GM18520 (cell line): ENCODE measurements at regions not wholly inside any gene's neighbourhood (a gene's known extent, or its start where the extent isn't known, plus 50 kb on each side); places are given as distances from the start of the nearest gene placed in this dataset.
"Not testable (repeated sequence)": the region's sequence is repeated elsewhere in the genome, so short reads cannot be mapped to it uniquely, and the experiment has no call there.

Experiments
- ATAC-seq: cut with Tn5 transposase; IDR thresholded peaks from one replicate; pipeline ENCODE4 v1.9.1; 2021; ENCODE audit not compliant: unreplicated experiment

DNA sequence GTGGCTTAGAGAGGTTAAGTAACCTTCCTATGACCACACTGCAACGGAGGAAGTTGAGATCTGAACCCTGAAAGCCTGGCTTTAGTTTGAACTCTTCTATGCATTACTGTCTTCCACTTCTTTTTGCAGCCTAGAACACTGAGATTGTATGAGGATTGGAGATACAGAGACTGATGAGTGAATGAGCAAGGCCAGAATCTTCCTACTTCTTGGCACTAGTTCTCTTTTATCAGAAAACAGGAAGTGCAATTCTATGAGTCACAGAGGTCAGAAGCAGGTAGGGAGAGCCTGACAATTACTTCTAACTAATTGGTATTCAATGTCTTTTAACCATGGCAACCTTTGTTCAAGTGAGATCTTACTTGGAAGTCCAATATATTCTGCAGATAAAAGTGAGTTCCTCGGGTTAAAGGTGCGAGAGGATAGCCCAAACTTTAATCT lies 219.0 kb downstream of the SHQ1 start:
- ATAC-seq: peak; percentile 58

DNA sequence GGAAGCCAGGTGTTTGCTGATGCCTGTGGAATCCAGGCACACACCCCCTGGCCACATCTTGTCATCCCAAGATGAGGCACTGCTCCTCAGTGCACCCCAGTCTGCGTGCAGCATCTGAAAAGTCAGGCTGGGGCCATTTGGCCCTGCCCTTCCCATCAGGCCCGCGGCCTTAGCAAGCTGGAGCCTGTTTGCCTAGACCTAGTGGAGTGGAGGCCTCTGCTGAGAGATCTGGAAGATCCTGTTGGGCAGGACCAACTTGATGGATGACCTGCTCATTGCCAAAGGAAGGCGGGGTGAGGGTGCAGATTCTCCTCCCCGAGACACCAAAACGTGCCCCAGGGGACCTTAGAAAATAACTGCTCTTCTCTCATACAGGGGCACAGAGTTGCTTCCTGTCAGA lies 220.2 kb downstream of the SHQ1 start:
- ATAC-seq: no peak

DNA sequence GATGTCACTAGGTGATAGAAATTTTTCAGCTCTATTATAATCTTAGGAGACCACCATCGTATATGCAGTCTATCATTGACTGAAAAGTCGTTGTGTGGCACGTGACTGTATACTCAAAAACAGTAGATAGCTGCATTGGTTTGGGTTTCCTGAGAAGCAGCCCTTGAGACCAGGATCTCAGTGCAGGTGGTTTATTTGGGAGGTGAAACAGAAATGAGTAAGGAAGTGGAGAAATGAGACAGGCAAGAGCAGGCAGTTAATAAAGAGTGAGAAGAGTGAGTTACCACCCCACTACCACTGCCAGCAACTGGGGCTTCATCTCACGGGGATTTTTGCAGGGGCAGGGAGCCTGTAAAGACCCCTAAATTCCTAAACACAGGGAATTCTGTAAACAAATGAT lies 221.0 kb downstream of the SHQ1 start:
- ATAC-seq: no peak

DNA sequence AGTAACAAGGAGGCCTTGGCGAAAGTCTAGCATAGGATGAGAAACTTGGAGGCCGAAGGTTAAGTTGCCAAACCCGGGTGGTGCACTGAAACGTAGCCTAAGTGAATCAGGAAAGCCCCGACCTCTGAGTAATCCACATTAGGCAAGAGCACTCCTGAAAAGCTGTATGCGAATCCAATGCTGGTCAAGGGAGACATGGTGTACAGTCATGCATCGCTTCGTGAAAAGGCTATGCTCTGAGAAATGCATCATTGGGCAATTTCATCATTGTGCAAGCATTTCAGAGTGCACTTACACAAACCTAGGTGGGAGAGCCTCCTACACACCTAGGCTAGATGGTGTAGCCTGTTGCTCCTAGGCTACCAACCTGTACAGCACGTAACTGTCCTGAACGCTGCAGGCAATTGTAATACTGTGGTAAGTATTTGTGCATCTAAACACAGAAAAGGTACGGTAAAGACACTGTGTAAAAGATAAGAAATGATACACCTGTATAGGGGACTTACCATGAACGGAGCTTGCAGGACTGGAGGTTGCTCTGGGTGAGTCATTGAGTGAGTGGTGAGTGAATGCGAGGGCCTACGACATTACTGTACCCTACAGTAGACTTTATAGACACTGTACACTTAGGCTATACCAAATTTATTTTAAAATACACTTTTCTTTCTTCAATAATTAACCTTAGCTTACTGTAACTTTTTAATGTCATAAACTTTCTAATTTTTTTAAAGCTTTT lies 222.5 kb downstream of the SHQ1 start:
- no peak for ATAC-seq

DNA sequence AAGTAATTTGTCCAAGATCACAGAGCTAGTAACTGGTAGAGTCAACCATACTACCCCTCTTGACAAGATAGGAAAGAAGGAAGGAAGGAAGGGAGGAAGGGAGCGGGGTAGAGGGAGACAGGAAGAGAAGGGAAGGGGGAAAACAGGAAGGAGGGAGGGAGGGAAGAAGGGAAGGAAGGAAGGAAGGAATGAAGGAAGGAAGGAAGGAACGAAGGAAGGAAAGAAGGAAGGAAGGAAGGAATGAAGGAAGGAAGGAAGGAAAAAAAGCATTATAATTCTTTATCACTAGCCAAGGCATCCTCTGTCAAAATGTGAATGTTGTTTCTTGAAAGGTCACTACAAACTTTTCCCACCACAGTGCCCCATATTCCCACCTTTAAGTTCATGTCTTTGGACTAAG lies 223.6 kb downstream of the SHQ1 start:
- no peak for ATAC-seq

DNA sequence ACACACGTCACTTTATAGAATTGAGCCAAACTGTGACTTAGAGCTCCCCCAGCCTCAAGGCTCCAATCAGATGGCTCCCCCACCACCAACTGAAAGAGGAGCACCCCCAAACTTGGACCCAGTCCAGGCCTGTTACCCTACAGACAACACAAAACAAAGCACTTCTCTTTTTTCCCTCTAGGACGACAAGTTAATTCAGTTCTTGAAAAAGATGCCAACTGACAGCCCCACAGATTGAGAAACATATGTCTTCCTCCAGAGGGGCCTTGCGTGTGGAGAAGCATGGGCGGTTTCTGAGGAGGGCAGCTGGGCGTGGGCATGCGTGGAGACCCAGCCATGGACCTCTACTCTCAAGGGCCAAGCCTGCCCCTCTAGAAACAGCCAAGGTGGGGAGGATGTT lies 229.5 kb downstream of the SHQ1 start:
- no peak for ATAC-seq

DNA sequence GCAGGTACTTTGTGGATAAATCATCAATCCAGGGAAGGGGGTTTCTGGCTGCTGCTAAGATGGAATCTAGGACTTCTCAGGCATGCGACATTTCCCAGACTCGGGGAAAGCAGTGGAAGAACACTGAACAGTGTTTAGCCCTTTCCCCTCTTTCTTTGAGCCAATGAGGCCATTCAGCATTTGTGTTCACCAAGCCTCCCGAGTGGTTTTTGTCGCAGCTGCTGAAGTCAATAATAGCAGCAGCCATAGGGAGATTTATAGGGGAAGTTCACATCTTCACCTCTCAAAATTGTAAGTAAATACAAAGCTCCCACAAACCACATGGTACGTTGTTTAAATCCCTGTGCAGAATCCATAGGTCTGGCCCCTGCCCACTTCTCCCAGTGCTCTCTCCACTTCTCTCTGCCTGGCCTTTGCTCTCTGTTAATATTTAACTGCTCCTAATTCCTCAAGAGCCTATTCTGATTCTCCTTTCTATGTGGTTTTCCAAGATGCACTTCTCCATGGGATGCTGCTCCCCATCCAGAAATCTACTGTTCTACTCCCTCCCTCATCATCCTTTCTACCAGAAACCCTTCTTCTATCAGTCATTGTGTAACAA lies 230.7 kb downstream of the SHQ1 start:
- ATAC-seq: no peak

DNA sequence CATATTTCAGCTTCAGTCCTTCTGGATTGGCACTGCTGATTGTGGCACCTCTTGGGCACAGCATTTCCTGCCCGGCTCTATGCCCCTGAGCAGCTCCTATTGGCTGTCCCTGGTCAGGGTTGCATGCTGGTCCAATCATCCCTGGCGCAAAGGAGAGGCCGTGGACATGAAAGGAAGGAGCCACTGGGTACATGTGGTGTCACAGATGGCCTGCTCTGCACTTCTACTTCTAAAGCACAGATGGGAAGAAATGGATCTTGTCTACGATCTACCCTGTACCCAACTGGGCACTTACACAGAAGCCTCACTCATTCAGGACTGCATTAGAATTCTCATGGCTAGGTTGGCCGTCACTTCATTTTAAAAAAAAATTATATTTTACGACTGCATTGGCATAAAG lies 232.5 kb downstream of the SHQ1 start:
- ATAC-seq: no peak

DNA sequence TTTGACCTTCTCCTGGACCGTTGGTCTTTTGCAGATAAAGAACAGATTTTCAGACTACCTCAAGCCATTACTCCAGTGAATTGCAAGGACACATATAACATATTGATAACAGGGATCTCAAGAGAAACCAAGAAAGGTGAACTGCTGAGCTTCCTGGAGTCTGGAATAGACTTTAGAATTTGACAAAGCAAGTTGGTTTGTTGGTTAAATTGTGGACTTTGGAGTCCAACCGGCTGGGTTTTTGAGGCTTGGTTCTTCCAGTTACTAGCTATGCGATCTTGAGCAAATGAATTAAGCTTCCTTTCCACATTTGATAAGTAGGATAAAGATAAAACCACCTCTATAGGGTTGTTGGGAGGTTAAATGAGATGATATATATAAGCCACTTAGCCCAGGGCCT lies 233.1 kb downstream of the SHQ1 start:
- no peak for ATAC-seq

DNA sequence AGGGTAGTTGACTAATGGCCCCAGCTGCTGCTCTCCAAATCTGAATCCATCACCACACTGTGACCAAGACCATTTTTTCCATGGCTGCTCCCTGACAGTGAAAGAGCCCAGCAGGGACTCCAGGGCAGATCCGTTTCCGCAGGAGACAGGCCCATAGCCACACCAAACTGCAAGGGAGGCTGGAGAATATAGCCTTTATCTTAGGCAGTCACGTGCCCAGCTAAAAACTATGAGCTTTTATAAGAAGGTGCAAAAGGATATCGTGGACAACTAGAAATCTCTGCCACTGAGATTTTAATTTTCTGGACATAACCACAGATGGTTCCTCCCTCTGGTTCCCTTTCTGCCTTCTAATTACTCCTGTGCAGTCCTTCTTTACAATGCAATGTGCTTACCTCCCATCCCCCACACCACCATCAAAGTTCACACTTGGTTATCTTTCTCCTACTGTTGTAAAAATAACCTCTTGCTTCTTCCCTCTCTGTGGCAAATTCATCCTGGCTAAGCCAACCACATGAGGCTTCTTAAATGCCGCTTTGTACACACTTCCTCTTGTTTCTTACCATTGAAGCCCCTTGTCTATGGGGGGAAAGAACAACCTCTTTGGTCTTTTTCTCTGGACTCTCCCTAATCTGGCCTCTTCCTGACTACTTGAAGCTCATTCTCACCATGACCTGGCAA lies 233.7 kb downstream of the SHQ1 start:
- no peak for ATAC-seq

DNA sequence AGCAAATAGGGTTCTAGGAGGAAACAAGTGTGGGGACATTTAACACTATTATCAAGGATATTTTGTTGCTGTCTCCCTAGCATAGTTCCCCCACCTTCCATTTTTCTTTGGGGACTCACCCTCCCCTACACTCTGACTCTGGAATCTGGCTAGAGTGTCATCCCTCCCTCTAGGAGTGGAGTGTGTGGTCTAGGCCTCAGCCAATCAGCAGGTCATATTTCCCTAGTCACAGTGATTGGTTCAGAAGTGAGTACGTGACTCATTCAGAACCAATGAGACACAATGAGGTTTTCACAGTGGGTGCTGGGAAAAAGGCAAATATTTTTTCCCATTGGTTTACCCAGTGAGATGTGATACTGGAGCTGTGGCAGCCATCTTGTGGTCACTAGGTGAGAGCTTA lies 234.4 kb downstream of the SHQ1 start:
- no peak for ATAC-seq

DNA sequence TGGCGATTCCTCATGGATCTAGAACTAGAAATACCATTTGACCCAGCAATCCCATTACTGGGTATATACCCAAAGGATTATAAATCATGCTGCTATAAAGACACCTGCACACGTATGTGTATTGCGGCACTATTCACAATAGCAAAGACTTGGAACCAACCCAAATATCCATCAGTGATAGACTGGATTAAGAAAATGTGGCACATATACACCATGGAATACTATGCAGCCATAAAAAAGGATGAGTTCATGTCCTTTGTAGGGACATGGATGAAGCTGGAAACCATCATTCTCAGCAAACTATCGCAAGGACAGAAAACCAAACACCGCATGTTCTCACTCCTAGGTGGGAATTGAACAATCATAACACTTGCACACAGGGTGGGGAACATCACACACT lies 239.1 kb downstream of the SHQ1 start:
- not testable (repeated sequence) for ATAC-seq

DNA sequence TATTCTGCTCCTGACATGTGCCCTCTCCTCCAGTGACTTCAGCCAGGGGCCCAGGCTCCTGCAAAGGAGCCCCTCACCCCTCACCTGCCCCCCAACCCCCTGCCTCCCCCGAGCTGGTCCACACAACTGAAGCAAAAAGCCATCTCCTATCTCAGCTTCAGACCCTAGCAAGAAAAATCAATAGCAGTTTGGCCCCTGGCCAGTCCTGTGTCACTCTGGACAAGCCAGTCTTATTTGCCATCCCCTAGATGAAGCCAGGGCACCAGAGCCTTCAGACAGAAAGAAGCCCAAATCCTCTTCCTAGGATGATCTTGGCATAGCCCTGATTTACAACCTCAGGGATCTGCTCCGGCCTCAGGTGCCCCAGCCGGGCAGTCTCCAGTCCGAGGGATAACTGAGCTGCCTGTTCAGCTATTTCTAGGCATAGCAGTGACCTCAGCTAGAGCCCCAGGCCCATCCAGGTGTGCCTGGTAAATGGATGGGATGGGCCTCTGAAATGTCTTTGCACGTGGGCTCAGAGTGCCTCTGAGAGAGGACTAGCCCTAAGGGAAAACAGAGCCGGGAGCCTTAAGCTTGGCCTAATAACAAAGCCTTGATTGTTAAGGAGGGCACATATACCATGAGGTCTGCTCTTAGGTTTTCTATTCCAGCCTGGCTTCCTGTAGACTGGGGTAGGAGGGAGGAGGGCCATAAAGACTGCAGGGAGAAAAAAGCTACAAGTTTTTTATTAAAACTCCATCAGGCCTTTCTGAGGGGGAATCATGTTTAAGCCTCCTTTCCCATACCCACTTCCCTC lies 242.0 kb downstream of the SHQ1 start:
- ATAC-seq: no peak

DNA sequence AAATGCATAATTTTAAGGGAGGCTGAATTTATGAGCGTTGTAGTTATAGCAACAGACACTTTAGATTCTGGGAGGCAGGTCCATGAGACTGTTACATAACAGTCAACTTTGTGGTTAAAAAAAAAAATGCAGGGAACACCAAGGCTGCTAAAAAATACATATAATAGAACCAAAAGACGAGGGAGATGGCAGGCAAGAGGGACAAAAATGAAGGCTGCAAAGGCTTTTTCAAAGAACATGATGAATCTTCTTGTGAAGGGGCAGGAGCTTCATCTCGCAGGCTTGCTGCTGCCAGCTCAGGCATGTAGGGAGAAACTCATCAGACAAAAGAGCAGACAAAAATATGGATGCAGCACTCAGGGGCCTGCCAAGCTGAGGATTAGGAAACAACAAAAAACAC lies 243.9 kb downstream of the SHQ1 start:
- no peak for ATAC-seq

DNA sequence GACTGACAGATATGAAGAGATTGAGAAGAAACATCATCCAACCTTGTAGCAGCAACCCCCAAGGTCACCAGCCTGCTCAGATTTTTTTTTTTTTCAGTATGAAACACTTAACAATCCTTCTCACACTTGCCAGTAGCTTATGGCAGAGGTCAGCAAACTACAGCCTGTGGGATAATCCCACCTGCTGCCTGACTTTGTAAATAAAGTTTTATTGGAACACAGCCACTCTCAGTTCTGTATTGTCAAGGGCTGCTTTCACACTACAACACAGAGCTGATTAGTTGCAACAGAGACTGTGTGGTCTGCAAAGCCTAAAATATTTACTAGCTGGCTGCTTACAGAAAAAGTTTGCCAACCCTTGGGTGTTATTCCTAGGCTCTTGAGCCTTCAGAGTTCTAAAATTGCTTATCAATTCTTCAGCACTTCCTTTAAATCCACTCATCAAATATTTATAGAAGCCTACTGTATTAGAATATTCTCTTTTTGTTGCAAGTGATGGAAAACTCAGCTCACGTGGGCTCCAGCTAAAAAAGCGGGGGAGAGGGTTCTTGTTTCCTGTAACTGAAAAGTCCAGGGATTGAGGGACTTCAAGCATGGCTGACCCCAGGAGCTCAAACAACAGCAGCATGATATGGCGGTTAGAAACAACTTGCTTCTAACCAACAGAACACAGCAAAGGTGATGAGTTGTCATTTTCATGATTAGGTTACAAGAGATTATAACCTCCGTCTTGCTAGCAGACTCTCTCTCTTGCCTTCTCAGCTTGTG lies 246.1 kb downstream of the SHQ1 start:
- ATAC-seq: no peak

DNA sequence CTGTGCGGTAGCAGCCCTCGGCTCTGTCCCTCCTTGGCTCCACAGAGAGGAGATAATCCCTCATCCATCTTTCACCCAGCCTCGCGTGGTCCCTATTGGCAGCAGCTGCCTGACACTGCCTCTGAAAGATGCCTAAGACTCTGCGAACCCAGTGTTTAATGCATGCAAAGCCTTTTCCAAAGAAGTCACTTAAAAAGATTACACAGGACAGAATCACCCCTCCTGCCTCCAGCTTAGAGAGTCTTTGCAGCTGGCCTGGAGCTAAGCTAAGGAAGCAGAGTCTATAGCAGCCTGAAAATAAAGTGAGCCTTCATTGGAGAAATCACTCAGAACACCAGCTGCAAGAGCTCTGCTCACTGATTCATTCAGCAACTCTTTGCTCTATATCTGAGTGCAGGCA lies 247.2 kb downstream of the SHQ1 start:
- ATAC-seq: no peak

DNA sequence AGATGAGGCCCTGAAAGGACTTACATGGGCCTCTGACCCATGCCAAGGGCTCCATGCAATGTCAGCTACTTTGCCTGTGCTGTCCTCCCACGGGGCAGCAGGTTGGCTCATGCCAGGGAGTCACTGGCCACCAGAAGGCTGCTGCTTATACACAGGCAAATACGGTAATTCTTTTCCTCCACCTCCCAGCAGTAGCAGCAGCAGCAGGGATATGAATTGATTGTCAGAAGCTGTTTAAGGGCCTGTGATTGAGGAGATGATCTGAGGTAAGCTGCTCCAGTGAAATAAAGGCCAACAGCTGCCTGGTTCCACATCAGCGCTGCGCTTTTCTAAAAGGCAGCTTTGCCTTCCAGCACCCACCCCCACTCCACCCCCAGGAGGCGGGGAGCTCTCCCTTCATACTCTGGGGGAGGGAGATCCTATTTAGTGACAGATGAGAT lies 250.5 kb downstream of the SHQ1 start:
- ATAC-seq: no peak

DNA sequence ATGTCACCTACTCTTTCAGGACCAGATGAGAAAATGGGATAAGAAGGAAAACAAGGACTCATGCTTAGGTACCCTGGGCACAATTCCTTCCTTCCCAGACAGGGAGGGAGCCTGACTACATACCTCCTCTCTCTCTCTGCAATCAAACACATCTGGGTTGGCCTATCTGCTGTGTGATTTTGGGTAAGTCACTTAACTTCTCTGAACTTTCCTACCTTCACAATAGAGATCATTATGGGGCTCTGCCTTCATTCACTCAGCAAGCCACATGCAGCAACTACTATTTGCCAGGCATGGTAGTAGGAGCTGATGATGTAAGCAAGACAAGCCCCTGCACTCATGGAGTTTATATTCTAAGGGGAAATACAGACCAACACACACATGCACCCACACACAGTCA lies 251.2 kb downstream of the SHQ1 start:
- no peak for ATAC-seq

DNA sequence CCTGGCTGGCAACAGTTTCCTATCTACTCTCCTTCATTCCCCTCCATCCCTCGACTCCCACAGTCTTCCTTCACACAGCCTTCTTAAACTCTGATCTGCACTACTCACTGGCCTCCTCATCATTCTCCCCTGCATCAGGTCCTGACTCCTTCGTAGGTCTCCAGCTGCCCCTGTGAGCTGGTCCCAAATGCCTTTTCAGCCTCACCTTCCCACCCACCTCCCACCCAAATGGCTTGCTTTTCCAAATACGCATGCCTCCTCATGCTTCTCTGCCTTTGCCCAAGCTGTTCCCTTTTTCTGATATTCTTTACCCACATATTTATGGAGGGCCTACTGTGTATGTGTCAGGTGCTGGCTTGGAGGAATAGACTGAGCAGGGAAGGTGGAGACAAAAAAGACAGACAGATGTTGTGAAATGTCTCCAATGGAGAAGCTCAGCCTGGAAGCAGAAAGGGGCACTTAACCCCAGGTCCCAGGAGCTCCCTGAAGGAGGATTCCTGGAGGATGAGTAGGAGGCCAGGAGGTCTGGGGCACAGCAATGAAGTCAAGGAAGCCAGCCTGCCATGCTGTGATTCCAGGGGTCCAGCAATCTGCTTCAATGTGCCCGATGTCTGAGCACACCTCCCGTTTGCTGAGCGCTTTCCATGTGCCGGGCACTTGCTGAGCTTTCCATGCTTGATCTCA lies 252.2 kb downstream of the SHQ1 start:
- ATAC-seq: no peak

DNA sequence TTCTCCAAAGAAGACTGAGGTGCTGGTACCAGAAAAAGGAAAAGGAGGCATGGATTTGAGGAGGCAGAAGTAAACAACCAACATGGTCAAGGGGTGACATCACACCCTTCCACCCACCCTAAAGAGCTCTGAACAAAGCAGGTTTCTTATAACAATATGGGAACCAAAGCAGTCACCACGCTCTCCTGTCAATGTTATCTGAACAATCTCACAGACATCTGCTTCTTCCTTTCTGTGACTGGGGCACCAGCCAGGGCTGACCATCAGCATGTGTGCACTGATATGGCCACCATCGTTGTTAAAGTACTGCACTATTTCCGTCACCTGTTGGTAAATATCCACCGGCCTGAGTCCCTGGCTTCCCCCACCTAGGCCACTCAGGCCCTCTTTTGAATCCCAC lies 252.9 kb downstream of the SHQ1 start:
- no peak for ATAC-seq
